ENCODE measurements at regions not wholly inside any gene's neighbourhood (a gene's known extent, or its start where the extent isn't known, plus 50 kb on each side); places are given as distances from the start of the nearest gene placed in this dataset.

DNA sequence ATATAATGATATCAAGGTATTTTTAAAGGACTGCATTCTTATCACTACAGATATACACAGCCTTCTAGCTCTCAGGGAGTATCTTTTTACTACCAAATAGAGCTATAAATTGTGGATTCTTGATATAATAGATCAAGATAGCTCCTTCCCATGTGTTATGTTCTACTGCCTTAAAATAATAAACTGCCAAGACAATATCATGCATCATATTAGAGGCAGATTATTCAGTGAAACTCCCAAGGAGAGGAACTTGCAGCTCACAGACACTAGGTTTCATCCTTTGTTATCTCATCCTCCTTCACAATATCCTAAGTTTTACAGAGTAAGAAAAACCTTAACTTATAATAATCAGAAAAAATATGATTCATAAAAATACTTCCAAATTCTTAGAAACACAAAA is 802.8 kb downstream of the DIAPH3 start:
- intact Hi-C loops (cut with DNase I): no loop called here
- Histone ChIP-seq H3K27ac (peak overlapping the region in 1 of 12 donors; percentile 60), H3K4me3 (no peak overlapping the region), H3K9me3 (no peaks in the 10 kb centered on the region), H3K27me3 (no peaks in the 10 kb centered on the region), H3K4me1 (peaks cover 0 to 62% (median 29%) of the 10 kb centered on the region in 12 donors), H3K36me3 (no peaks in the 10 kb centered on the region)
- no peak for DNase-seq
- TF ChIP-seq, protein P1, sequence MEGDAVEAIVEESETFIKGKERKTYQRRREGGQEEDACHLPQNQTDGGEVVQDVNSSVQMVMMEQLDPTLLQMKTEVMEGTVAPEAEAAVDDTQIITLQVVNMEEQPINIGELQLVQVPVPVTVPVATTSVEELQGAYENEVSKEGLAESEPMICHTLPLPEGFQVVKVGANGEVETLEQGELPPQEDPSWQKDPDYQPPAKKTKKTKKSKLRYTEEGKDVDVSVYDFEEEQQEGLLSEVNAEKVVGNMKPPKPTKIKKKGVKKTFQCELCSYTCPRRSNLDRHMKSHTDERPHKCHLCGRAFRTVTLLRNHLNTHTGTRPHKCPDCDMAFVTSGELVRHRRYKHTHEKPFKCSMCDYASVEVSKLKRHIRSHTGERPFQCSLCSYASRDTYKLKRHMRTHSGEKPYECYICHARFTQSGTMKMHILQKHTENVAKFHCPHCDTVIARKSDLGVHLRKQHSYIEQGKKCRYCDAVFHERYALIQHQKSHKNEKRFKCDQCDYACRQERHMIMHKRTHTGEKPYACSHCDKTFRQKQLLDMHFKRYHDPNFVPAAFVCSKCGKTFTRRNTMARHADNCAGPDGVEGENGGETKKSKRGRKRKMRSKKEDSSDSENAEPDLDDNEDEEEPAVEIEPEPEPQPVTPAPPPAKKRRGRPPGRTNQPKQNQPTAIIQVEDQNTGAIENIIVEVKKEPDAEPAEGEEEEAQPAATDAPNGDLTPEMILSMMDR (IDR thresholded peaks at IDR 0.05): no peak
- no peak for ATAC-seq

DNA sequence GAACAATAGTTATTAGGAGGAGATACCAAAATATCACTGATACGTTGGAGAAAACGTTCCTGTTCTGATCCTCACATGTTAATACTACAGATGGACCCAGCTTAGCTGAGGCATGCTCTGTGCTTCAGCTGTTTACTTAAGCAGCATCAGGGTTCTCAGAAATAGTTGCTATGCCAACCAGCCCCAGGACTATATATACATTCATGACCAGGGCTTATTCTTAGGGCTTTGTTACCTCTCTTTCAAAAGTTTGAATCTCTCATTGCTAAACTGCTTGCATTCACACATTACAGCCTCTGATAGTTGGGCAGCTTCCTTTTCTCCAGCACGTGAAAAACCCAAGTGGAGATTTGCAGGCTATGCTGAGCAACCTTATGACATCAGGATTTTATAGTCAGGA is 800.4 kb downstream of the DIAPH3 start:
- intact Hi-C loops (cut with DNase I): no loop called here
- no peak for TF ChIP-seq POLR2A (IDR thresholded peaks at IDR 0.05)
- TF ChIP-seq, protein P1 (IDR thresholded peaks at IDR 0.05): no peak
- H3K36me3 ChIP-seq: no peaks in the 10 kb centered on the region
- WGBS, 4 donors: 56 to 60% (median 58%) methylated on average over 3 of the region's 3 CpGs
- no peak overlapping the region for H3K4me3 ChIP-seq
- DNase-seq (no peak), ATAC-seq (no peak)
- H3K27ac ChIP-seq: no peak overlapping the region
- H3K27me3 ChIP-seq: no peaks in the 10 kb centered on the region
- peaks cover 0 to 46% (median 20%) of the 10 kb centered on the region in 12 donors for H3K4me1 ChIP-seq
- no peaks in the 10 kb centered on the region for H3K9me3 ChIP-seq

DNA sequence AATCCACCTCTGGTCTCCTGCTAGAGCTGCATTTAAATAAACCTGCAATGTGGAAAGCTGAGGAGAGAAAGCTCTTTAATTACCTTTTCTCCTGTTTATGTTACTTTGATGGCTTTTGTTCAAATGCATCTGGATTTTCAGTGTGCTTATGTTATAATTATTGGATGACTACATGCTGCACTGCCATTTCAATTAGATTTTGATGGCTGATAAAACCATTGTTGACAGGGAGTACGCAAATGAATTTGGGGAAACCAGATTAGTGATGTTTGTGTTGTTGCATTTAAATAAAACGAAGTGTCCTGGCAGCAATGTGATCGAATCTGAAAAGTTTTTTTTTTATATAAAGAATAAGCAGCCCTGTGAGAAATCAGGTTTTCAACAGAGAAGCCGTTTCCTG is 799.8 kb downstream of the DIAPH3 start:
- TF ChIP-seq, protein P1 (IDR thresholded peaks at IDR 0.05): no peak
- no peak for TF ChIP-seq POLR2A (IDR thresholded peaks at IDR 0.05)
- ATAC-seq (no peak), DNase-seq (no peak)
- peak overlapping the region in 1 of 12 donors; percentile 39 for H3K27ac ChIP-seq
- H3K27me3 ChIP-seq: no peaks in the 10 kb centered on the region
- WGBS, 4 donors: 56 to 67% (median 61%) methylated on average over 4 of the region's 4 CpGs
- no peaks in the 10 kb centered on the region for H3K9me3 ChIP-seq
- no peaks in the 10 kb centered on the region for H3K36me3 ChIP-seq
- intact Hi-C loops (cut with DNase I): no loop called here
- H3K4me1 ChIP-seq: peaks cover 0 to 46% (median 21%) of the 10 kb centered on the region in 12 donors
- H3K4me3 ChIP-seq: no peak overlapping the region

DNA sequence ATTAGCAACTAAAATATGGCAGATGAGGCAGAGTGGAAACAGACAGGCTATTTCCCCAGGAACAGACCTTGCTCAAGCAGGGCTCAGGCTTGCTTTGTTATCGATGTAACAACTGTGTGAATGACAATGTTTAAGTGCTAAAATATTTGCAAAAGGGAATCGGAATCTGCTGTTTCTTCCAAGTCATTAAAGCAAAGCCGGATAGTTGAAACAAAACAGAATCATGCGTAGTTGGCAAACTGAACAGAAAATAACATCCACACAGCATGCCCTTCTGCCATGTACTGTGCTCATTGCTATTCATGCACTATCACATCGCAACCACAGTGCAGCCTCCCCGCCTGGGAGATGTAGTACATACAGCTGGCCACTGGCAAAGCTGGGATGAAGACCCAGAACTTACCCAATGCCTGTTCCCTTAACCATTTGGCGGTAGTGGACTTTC is 799.1 kb downstream of the DIAPH3 start:
- no peak overlapping the region for H3K4me3 ChIP-seq
- H3K9me3 ChIP-seq: no peaks in the 10 kb centered on the region
- TF ChIP-seq, protein P1 (IDR thresholded peaks at IDR 0.05): peak in 2 of 12 donors; percentile 8 to 18
- TF ChIP-seq POLR2A (IDR thresholded peaks at IDR 0.05): no peak
- peak in 3 of 4 donors; percentile 50 to 54 (median 53) for ATAC-seq
- H3K27ac ChIP-seq: peak overlapping the region in 1 of 12 donors; percentile 39
- H3K36me3 ChIP-seq: no peaks in the 10 kb centered on the region
- intact Hi-C loops (cut with DNase I): no loop called here
- H3K4me1 ChIP-seq: peaks cover 0 to 45% (median 23%) of the 10 kb centered on the region in 12 donors
- no peaks in the 10 kb centered on the region for H3K27me3 ChIP-seq
- WGBS, 4 donors: 60 to 76% (median 68%) methylated on average over 7 of the region's 7 CpGs
- DNase-seq: no peak

Data from heart left ventricle (tissue), 16 donors.